H9 (cell line): ENCODE measurements at regions not wholly inside any gene's neighbourhood (a gene's known extent, or its start where the extent isn't known, plus 50 kb on each side); places are given as distances from the start of the nearest gene placed in this dataset.

Experiments
- DNase-seq: peaks from one replicate; pipeline ENCODE4 v3.0.0-alpha.2; 2017
- H2AFZ ChIP-seq: one replicate; pipeline ENCODE4 v1.6.1; 2013; ENCODE audit warnings: mild to moderate bottlenecking, low read length, control low read depth, moderate library complexity
- H2AK5ac ChIP-seq: 2 replicates; pipeline ENCODE4 v1.6.1; 2013; ENCODE audit warnings: low read length, control low read depth, mixed read lengths; ENCODE audit not compliant: insufficient read length
- H2BK120ac ChIP-seq: one replicate; pipeline ENCODE4 v1.6.1; 2013; ENCODE audit warnings: low read depth, mild to moderate bottlenecking, low read length, control low read depth, inconsistent platforms; ENCODE audit not compliant: poor library complexity, severe bottlenecking
- H2BK12ac ChIP-seq: 2 replicates; pipeline ENCODE4 v1.6.1; 2013; ENCODE audit warnings: low read length, control low read depth, mixed read lengths, low read depth; ENCODE audit not compliant: insufficient read length
- H2BK15ac ChIP-seq: 2 replicates; pipeline ENCODE4 v1.6.1; 2013; ENCODE audit warnings: low read depth, low read length, control low read depth
- H2BK20ac ChIP-seq: one replicate; pipeline ENCODE4 v1.6.1; 2013; ENCODE audit warnings: low read depth, mild to moderate bottlenecking, low read length, control low read depth, inconsistent platforms; ENCODE audit not compliant: poor library complexity, severe bottlenecking
- H2BK5ac ChIP-seq: 2 replicates; pipeline ENCODE4 v1.6.1; 2013; ENCODE audit warnings: low read length, control low read depth, mixed read lengths; ENCODE audit not compliant: insufficient read length
- H3K14ac ChIP-seq: 2 replicates; pipeline ENCODE4 v1.6.1; 2013; ENCODE audit warnings: low read length, control low read depth; ENCODE audit not compliant: insufficient read depth
- H3K18ac ChIP-seq: 2 replicates; pipeline ENCODE4 v1.6.1; 2013; ENCODE audit warnings: low read depth, mild to moderate bottlenecking, mixed read lengths, low read length, control low read depth; ENCODE audit not compliant: insufficient read length
- H3K23ac ChIP-seq: 2 replicates; pipeline ENCODE4 v1.6.1; 2013; ENCODE audit warnings: low read length, control low read depth, mixed read lengths, low read depth; ENCODE audit not compliant: insufficient read length
- H3K23me2 ChIP-seq: 2 replicates; pipeline ENCODE4 v1.6.1; 2013; ENCODE audit warnings: low read depth, mild to moderate bottlenecking, mixed read lengths, low read length, control low read depth; ENCODE audit not compliant: insufficient read length, poor library complexity, severe bottlenecking
- H3K27ac ChIP-seq: 2 replicates; pipeline ENCODE4 v1.5.1; 2013; ENCODE audit warnings: low read length, control low read depth, mixed read lengths, low read depth; ENCODE audit not compliant: insufficient read length
- H3K27me3 ChIP-seq: 2 replicates; pipeline ENCODE4 v1.6.1; 2013; ENCODE audit warnings: low read length, control low read depth, inconsistent platforms; ENCODE audit not compliant: insufficient read depth
- H3K4ac ChIP-seq: 2 replicates; pipeline ENCODE4 v1.6.1; 2013; ENCODE audit warnings: low read depth, mild to moderate bottlenecking, control low read depth, inconsistent platforms, low read length, moderate library complexity
- H3K4me1 ChIP-seq: 2 replicates; pipeline ENCODE4 v1.6.1; 2013; ENCODE audit warnings: low read length, control low read depth, inconsistent platforms; ENCODE audit not compliant: insufficient read depth
- H3K4me2 ChIP-seq: 2 replicates; pipeline ENCODE4 v1.6.1; 2013; ENCODE audit warnings: low read length, control low read depth, mixed read lengths; ENCODE audit not compliant: insufficient read length, insufficient read depth
- H3K56ac ChIP-seq: 2 replicates; pipeline ENCODE4 v1.6.1; 2013; ENCODE audit warnings: low read depth, mild to moderate bottlenecking, mixed read lengths, low read length, control low read depth; ENCODE audit not compliant: insufficient read length
- H3K79me1 ChIP-seq: 2 replicates; pipeline ENCODE4 v1.6.1; 2013; ENCODE audit warnings: low read depth, mild to moderate bottlenecking, moderate library complexity, low read length, control low read depth, inconsistent platforms; ENCODE audit not compliant: insufficient read depth, poor library complexity, severe bottlenecking
- H3K79me2 ChIP-seq: 2 replicates; pipeline ENCODE4 v1.6.1; 2013; ENCODE audit warnings: low read length, control low read depth, inconsistent platforms; ENCODE audit not compliant: insufficient read depth
- H3K9ac ChIP-seq: 2 replicates; pipeline ENCODE4 v1.6.1; 2013; ENCODE audit warnings: low read length, control low read depth, mixed read lengths; ENCODE audit not compliant: insufficient read length; ENCODE audit errors: extremely low read depth
- H3K9me3 ChIP-seq: one replicate; pipeline ENCODE4 v1.6.1; 2013; ENCODE audit warnings: low read depth, low read length, inconsistent platforms; ENCODE audit not compliant: control insufficient read depth
- H3T11ph ChIP-seq: one replicate; pipeline ENCODE4 v1.6.1; 2013; ENCODE audit warnings: mild to moderate bottlenecking, low read length, control low read depth, inconsistent platforms
- H4K20me1 ChIP-seq: one replicate; pipeline ENCODE4 v1.6.1; 2013; ENCODE audit not compliant: control insufficient read depth, insufficient read length, insufficient read depth
- H4K5ac ChIP-seq: 2 replicates; pipeline ENCODE4 v1.6.1; 2013; ENCODE audit warnings: low read depth, mild to moderate bottlenecking, mixed read lengths, low read length, control low read depth; ENCODE audit not compliant: insufficient read length
- H4K8ac ChIP-seq: replicated peaks from 2 replicates; pipeline ENCODE4 v1.6.1; 2013; ENCODE audit warnings: low read length, control low read depth, mixed read lengths, low read depth; ENCODE audit not compliant: insufficient read length
- H4K91ac ChIP-seq: 2 replicates; pipeline ENCODE4 v1.6.1; 2013; ENCODE audit warnings: low read depth, mild to moderate bottlenecking, moderate library complexity, mixed read lengths, low read length, control low read depth; ENCODE audit not compliant: insufficient read length
- H3K27ac Mint-ChIP-seq, 3 experiments: 2 replicates in 2 of 3; 3 replicates in 1 of 3; pipeline ENCODE4 v1.8.0; 2020 to 2021; ENCODE audit warnings: mixed read lengths in 3 of 3, mild to moderate bottlenecking in 1 of 3, moderate library complexity in 1 of 3
- H3K27me3 Mint-ChIP-seq: 2 replicates; pipeline ENCODE4 v1.8.0; 2021; ENCODE audit warnings: low read depth, mild to moderate bottlenecking, moderate library complexity, mixed read lengths
- H3K36me3 Mint-ChIP-seq, 3 experiments: 2 replicates in 2 of 3; 3 replicates in 1 of 3; pipeline ENCODE4 v1.8.0; 2020 to 2021; ENCODE audit warnings: low read depth in 3 of 3, mixed read lengths in 3 of 3; ENCODE audit not compliant: insufficient read depth in 1 of 3
- H3K4me1 Mint-ChIP-seq, 2 experiments: 2 replicates each; pipeline ENCODE4 v1.8.0; 2020; ENCODE audit warnings: mixed read lengths in 2 of 2
- H3K4me3 Mint-ChIP-seq, 2 experiments: 2 replicates in 1 of 2; 3 replicates in 1 of 2; pipeline ENCODE4 v1.8.0; 2020 to 2021; ENCODE audit warnings: mild to moderate bottlenecking in 2 of 2, mixed read lengths in 2 of 2, moderate library complexity in 1 of 2
- H3K9me3 Mint-ChIP-seq, 2 experiments: 2 replicates in 1 of 2; 3 replicates in 1 of 2; pipeline ENCODE4 v1.8.0; 2020; ENCODE audit warnings: mild to moderate bottlenecking in 2 of 2, mixed read lengths in 2 of 2, moderate library complexity in 1 of 2
- WGBS: extraction: QIAGEN DNeasy Blood & Tissue Kit; methylation state at CpG from one replicate; pipeline ENCODE4 v1.1.7; 2013; ENCODE audit warnings: missing lambda C conversion rate, low lambda C conversion rate, mixed read lengths; ENCODE audit not compliant: insufficient read length; ENCODE audit errors: extremely low coverage; 5-methylcytosine and 5-hydroxymethylcytosine counted together
- TF ChIP-seq, protein P1 (sequence below): fragments of 200-600 bp; sonication (generic); conservative IDR thresholded peaks from 3 replicates; pipeline ENCODE4 v1.8.0; 2021; ENCODE audit warnings: antibody characterized with exemption, mild to moderate bottlenecking

DNA sequence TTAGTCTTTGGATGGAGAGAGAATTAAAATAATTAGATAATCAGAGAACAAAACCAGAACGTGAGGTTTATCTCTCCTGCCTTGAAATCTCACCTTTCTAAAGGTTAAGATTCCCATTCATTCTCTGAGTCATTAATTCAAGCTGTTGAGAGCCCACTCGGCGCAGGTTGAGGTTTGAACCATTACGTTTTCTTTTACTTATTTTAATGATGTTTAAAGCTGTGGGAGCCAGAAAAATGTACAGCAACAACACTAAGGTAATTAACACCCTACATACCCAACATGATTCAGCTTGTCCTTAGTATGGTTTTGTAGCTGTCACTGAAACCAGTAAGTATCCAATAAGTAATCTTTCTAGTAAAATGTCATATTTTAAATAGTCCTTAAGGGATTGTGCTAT is 153.0 kb upstream of the ANK3 start:
- no peak for DNase-seq
- H4K5ac ChIP-seq: no peak overlapping the region
- peaks cover 15 to 36% of the 10 kb centered on the region in 2 experiments for H3K4me1 Mint-ChIP-seq
- H2BK120ac ChIP-seq: no peak overlapping the region
- H3K9me3 ChIP-seq: no peaks in the 10 kb centered on the region
- no peaks in the 10 kb centered on the region for H3K27me3 Mint-ChIP-seq
- no peak overlapping the region for H3K18ac ChIP-seq
- H3K4me2 ChIP-seq: no peak overlapping the region
- no peak overlapping the region for H3K4ac ChIP-seq
- peaks cover 0 to 2% (median 0%) of the 10 kb centered on the region in 3 experiments; a peak in 1 of 7 replicates for H3K36me3 Mint-ChIP-seq
- H3K14ac ChIP-seq: no peak overlapping the region
- H3K27me3 ChIP-seq: no peaks in the 10 kb centered on the region
- no peak overlapping the region for H2BK15ac ChIP-seq
- H3K79me2 ChIP-seq: no peaks in the 10 kb centered on the region
- H2BK20ac ChIP-seq: no peak overlapping the region
- WGBS: no CpG with 5 or more reads among the region's 4 CpGs
- no peaks in the 10 kb centered on the region for H3K9me3 Mint-ChIP-seq
- no peak overlapping the region for H2AFZ ChIP-seq
- no peak overlapping the region for H2BK12ac ChIP-seq
- no peak overlapping the region for H2BK5ac ChIP-seq
- no peaks in the 10 kb centered on the region for H3K79me1 ChIP-seq
- H3T11ph ChIP-seq: no peak overlapping the region
- H3K4me3 Mint-ChIP-seq: no peak overlapping the region
- no peak overlapping the region for H2AK5ac ChIP-seq
- H3K23ac ChIP-seq: no peak overlapping the region
- no peak overlapping the region for H3K56ac ChIP-seq
- no peaks in the 10 kb centered on the region for H3K23me2 ChIP-seq
- H3K27ac Mint-ChIP-seq: 0 out of 7 replicates have a peak overlapping the region, but pooled peaks of 1 of the 3 experiments have one; percentile 20
- no peak overlapping the region for H3K9ac ChIP-seq
- H4K91ac ChIP-seq: no peak overlapping the region
- no peak overlapping the region for H4K8ac ChIP-seq
- H3K4me1 ChIP-seq: no peaks in the 10 kb centered on the region
- TF ChIP-seq, protein P1, sequence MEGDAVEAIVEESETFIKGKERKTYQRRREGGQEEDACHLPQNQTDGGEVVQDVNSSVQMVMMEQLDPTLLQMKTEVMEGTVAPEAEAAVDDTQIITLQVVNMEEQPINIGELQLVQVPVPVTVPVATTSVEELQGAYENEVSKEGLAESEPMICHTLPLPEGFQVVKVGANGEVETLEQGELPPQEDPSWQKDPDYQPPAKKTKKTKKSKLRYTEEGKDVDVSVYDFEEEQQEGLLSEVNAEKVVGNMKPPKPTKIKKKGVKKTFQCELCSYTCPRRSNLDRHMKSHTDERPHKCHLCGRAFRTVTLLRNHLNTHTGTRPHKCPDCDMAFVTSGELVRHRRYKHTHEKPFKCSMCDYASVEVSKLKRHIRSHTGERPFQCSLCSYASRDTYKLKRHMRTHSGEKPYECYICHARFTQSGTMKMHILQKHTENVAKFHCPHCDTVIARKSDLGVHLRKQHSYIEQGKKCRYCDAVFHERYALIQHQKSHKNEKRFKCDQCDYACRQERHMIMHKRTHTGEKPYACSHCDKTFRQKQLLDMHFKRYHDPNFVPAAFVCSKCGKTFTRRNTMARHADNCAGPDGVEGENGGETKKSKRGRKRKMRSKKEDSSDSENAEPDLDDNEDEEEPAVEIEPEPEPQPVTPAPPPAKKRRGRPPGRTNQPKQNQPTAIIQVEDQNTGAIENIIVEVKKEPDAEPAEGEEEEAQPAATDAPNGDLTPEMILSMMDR: no peak
- no peaks in the 10 kb centered on the region for H4K20me1 ChIP-seq
- H3K27ac ChIP-seq: no peak overlapping the region
